Lung (tissue), 11 donors: ENCODE measurements at regions not wholly inside any gene's neighbourhood (a gene's known extent, or its start where the extent isn't known, plus 50 kb on each side); places are given as distances from the start of the nearest gene placed in this dataset.

Experiments used
- ATAC-seq: fragments of 200-7000 bp; cut with Tn5 transposase; one replicate; pipeline ENCODE4 v1.9.1; 2020; ENCODE audit warnings: moderate number of reproducible peaks; ENCODE audit not compliant: insufficient read depth, low FRiP score
- DNase-seq, 3 donors: peaks; one replicate each; pipeline ENCODE4 v3.0.0-alpha.2; 2013 to 2017
- H3K27ac ChIP-seq, 2 donors: one replicate each; pipeline ENCODE4 v1.5.1; 2013; ENCODE audit warnings: mild to moderate bottlenecking in 2 of 2, moderate library complexity in 2 of 2, control low read depth in 1 of 2, inconsistent platforms in 1 of 2, low read depth in 1 of 2, low read length in 1 of 2
- H3K27me3 ChIP-seq, 3 donors: one replicate each; pipeline ENCODE4 v1.5.1; 2013; ENCODE audit warnings: low read length in 2 of 3; ENCODE audit not compliant: control insufficient read depth in 3 of 3, insufficient read depth in 3 of 3
- H3K36me3 ChIP-seq, 4 donors: one replicate each; pipeline ENCODE4 v1.5.1; 2013; ENCODE audit warnings: low read length in 4 of 4, mild to moderate bottlenecking in 1 of 4, moderate library complexity in 1 of 4; ENCODE audit not compliant: control insufficient read depth in 4 of 4, insufficient read depth in 4 of 4
- H3K4me1 ChIP-seq, 5 donors: one replicate each; pipeline ENCODE4 v1.5.1; 2013; ENCODE audit warnings: low read length in 5 of 5, mild to moderate bottlenecking in 2 of 5, moderate library complexity in 1 of 5; ENCODE audit not compliant: control insufficient read depth in 5 of 5, insufficient read depth in 5 of 5
- H3K4me3 ChIP-seq: one replicate; pipeline ENCODE4 v1.5.1; 2013; ENCODE audit warnings: mild to moderate bottlenecking, control low read depth, moderate library complexity
- H3K9ac ChIP-seq, 2 donors: one replicate each; pipeline ENCODE4 v1.5.1; 2013; ENCODE audit warnings: low read length in 2 of 2, control low read depth in 1 of 2; ENCODE audit not compliant: insufficient read depth in 1 of 2
- H3K9me3 ChIP-seq, 4 donors: one replicate each; pipeline ENCODE4 v1.5.1; 2013; ENCODE audit warnings: low read length in 3 of 4, mild to moderate bottlenecking in 1 of 4, moderate library complexity in 1 of 4; ENCODE audit not compliant: control insufficient read depth in 4 of 4, insufficient read depth in 3 of 4
- WGBS, 2 donors: extraction: QIAGEN DNeasy Blood & Tissue Kit; methylation state at CpG; one replicate each; pipeline ENCODE4 v1.1.7; 2013; 5-methylcytosine and 5-hydroxymethylcytosine counted together
- TF ChIP-seq, protein P1 (sequence below): IDR thresholded peaks from 2 replicates; pipeline ENCODE4 v1.5.1; 2012; ENCODE audit warnings: mild to moderate bottlenecking; ENCODE audit errors: control extremely low read depth, extremely low read depth
- donor health status: control.
- donor health status: control.
- donor health status: Bipolar disorder and iron deficiency.
- donor health status: healthy.
- donor health status: DM: yes; HTN: yes; CAD: no.

DNA sequence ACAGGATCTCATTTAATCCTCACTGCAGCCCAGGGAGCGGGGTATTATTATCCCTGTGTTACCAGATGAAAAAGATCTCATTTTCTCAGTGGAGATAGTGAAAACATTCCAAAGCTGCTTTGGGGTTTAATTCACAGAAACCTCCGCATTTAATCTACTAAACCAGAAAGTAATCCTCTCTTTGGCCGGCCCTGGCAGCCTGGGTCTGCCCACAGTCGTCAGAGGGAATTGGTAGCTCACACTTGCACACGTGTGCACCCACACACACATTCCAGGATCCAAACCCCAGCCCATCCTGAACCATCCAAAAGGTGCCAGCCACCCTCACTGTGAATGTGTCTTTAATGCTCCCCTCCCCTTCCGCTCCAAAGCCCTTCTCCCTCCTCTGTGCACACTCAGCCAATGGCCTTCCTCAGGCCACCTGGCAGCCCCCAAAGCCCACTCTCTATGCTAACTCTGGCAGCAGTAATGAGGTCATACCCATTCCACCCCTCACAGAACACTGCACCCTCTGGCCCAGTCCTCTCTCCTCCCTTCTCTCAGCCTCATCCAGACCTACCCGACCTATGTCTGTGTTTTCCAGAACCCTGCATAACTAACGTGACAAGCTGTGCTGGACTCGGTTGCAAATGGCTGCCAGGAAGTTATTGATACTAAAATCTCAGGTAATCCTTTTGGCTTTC lies 466.2 kb downstream of the SOX6 start:
- Histone ChIP-seq H3K4me3 (no peak overlapping the region), H3K27ac (no peak overlapping the region), H3K27me3 (peaks cover 0 to 4% (median 0%) of the 10 kb centered on the region in 3 donors), H3K36me3 (no peaks in the 10 kb centered on the region), H3K9ac (no peak overlapping the region), H3K9me3 (no peaks in the 10 kb centered on the region), H3K4me1 (peaks cover 0 to 25% (median 11%) of the 10 kb centered on the region in 5 donors)
- no peak for ATAC-seq
- no peak for DNase-seq
- TF ChIP-seq, protein P1, sequence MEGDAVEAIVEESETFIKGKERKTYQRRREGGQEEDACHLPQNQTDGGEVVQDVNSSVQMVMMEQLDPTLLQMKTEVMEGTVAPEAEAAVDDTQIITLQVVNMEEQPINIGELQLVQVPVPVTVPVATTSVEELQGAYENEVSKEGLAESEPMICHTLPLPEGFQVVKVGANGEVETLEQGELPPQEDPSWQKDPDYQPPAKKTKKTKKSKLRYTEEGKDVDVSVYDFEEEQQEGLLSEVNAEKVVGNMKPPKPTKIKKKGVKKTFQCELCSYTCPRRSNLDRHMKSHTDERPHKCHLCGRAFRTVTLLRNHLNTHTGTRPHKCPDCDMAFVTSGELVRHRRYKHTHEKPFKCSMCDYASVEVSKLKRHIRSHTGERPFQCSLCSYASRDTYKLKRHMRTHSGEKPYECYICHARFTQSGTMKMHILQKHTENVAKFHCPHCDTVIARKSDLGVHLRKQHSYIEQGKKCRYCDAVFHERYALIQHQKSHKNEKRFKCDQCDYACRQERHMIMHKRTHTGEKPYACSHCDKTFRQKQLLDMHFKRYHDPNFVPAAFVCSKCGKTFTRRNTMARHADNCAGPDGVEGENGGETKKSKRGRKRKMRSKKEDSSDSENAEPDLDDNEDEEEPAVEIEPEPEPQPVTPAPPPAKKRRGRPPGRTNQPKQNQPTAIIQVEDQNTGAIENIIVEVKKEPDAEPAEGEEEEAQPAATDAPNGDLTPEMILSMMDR, result no peak
- 89 to 92% methylated on average over 9 of the region's 9 CpGs for WGBS, 2 donors

DNA sequence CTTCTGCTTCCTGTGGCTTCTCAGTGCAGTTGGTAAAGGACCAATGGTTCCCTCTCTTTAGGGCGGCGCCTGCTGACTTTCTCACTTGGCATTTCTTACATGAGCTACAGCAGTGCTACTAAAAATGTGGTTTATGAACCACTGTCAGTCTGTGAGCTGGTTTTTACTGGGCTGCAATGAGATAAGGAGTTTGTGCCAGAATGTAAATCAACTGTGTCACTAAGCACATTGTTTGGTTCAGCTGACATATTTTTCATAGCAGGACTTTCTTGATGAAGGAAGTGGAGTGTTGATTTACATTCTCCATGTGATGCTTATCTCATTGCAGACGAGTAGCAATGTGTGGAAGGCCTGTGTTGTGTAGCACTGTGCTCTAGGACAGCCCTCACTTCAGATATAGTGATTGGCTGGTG lies 463.3 kb downstream of the SOX6 start:
- peaks cover 0 to 22% (median 11%) of the 10 kb centered on the region in 5 donors for H3K4me1 ChIP-seq
- no peak overlapping the region for H3K4me3 ChIP-seq
- peaks cover 0 to under 1% (median 0%) of the 10 kb centered on the region in 3 donors for H3K27me3 ChIP-seq
- DNase-seq, result peak; percentile 38 to 76 (median 51)
- no peaks in the 10 kb centered on the region for H3K36me3 ChIP-seq
- no peak overlapping the region for H3K27ac ChIP-seq
- no peak overlapping the region for H3K9ac ChIP-seq
- TF ChIP-seq, protein P1, result no peak
- 9 to 15% methylated on average over 3 of the region's 3 CpGs for WGBS, 2 donors
- peaks cover 0 to 2% (median 0%) of the 10 kb centered on the region in 4 donors for H3K9me3 ChIP-seq
- no peak for ATAC-seq

DNA sequence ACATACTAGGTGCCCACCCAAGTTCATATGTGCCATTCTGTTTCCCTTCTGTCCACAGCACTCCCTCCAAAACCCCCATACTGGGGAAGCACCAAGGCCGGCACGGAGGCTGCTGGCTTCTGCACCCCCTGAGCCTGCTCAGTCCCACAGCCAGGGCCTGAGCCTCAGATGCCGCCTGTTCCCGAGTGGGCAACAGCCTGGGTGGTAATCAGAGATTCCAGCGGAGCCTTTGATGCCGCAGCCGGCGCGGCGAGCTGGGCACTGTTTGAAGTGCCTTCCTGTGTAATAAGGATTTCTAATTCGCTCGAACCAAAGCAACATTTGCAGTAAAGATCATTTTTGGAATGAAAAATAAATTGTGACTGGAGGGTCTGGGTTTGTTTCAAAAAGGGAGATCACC lies 460.3 kb downstream of the SOX6 start:
- Histone ChIP-seq H3K27me3 (no peaks in the 10 kb centered on the region), H3K9ac (no peak overlapping the region), H3K27ac (no peak overlapping the region), H3K4me1 (peaks cover 0 to 14% (median 11%) of the 10 kb centered on the region in 5 donors), H3K36me3 (no peaks in the 10 kb centered on the region), H3K9me3 (peaks cover 0 to 2% (median 0%) of the 10 kb centered on the region in 4 donors), H3K4me3 (no peak overlapping the region)
- ATAC-seq (no peak), DNase-seq (no peak)
- 80 to 98% methylated on average over 12 of the region's 12 CpGs for WGBS, 2 donors
- TF ChIP-seq, protein P1, result no peak
